H1 (cell line): ENCODE measurements at regions not wholly inside any gene's neighbourhood (a gene's known extent, or its start where the extent isn't known, plus 50 kb on each side); places are given as distances from the start of the nearest gene placed in this dataset.

ENCODE experiments used
- CTCF ChIA-PET: fragments of 300-600 bp; sonication (Branson Sonifier 250); formaldehyde crosslinking; loops from one replicate; lab custom pipeline; 2021; ENCODE audit not compliant: partially characterized antibody; lab: Charles Lee
- POLR2A ChIA-PET: fragments of 300-600 bp; sonication (Branson Sonifier 250); formaldehyde crosslinking; loops from one replicate; lab custom pipeline; 2021; ENCODE audit warnings: inconsistent platforms; ENCODE audit not compliant: partially characterized antibody; lab: Charles Lee
- DNase-seq, 2 experiments: peaks; one replicate each; pipeline versions ENCODE4 v3.0.0 to v3.0.0-alpha.2; 2010 to 2022; ENCODE audit warnings: low spot score in 2 of 2, low read depth in 1 of 2, mixed read lengths in 1 of 2
- FAIRE-seq: peaks from 2 replicates; lab custom pipeline; 2011; peaks lifted over from hg19 to GRCh38; lab: Jason Lieb, UNC
- H2AFZ ChIP-seq: 2 replicates; pipeline ENCODE4 v1.8.1; 2012; ENCODE audit warnings: low read length, inconsistent platforms
- H2AK5ac ChIP-seq: 2 replicates; pipeline ENCODE4 v1.6.1; 2013; ENCODE audit warnings: low read depth, low read length
- H2BK120ac ChIP-seq: replicated peaks from 2 replicates; pipeline ENCODE3; 2013; ENCODE audit warnings: low read depth, low read length, inconsistent platforms
- H2BK12ac ChIP-seq: 2 replicates; pipeline ENCODE4 v1.6.1; 2013; ENCODE audit warnings: low read depth, low read length
- H2BK15ac ChIP-seq: 2 replicates; pipeline ENCODE4 v1.6.1; 2013; ENCODE audit warnings: low read length
- H2BK20ac ChIP-seq: 2 replicates; pipeline ENCODE4 v1.6.1; 2013; ENCODE audit warnings: low read length
- H2BK5ac ChIP-seq: 2 replicates; pipeline ENCODE4 v1.6.1; 2013; ENCODE audit warnings: low read depth, low read length
- H3K14ac ChIP-seq: 2 replicates; pipeline ENCODE4 v1.6.1; 2013; ENCODE audit warnings: inconsistent platforms; ENCODE audit not compliant: insufficient read length
- H3K18ac ChIP-seq: 2 replicates; pipeline ENCODE4 v1.6.1; 2013; ENCODE audit warnings: low read length; ENCODE audit errors: extremely low read depth
- H3K23ac ChIP-seq: 2 replicates; pipeline ENCODE4 v1.6.1; 2013; ENCODE audit warnings: inconsistent platforms; ENCODE audit not compliant: insufficient read length
- H3K23me2 ChIP-seq: 2 replicates; pipeline ENCODE4 v1.6.1; 2013; ENCODE audit warnings: low read depth, low read length
- H3K27ac ChIP-seq: 2 replicates; pipeline ENCODE4 v1.6.1; 2011; ENCODE audit warnings: low read depth, low read length, inconsistent platforms
- H3K27me3 ChIP-seq, 4 experiments: replicated peaks in 1 of 4; 1 replicate in 1 of 4; 2 replicates in 3 of 4; pipeline versions ENCODE4 v1.6.1 to v1.8.1; 2011 to 2013; ENCODE audit warnings: low read length in 3 of 4, mild to moderate bottlenecking in 3 of 4, inconsistent platforms in 2 of 4, mixed read lengths in 2 of 4, moderate library complexity in 1 of 4; ENCODE audit not compliant: control insufficient read depth in 3 of 4, insufficient read depth in 3 of 4; ENCODE audit errors: extremely low read depth in 1 of 4
- H3K36me3 ChIP-seq, 4 experiments: 2 replicates each; pipeline versions ENCODE4 v1.6.1 to v1.8.1; 2011 to 2013; ENCODE audit warnings: mild to moderate bottlenecking in 4 of 4, low read length in 3 of 4, moderate library complexity in 2 of 4, control low read depth in 1 of 4, inconsistent platforms in 1 of 4; ENCODE audit not compliant: insufficient read depth in 4 of 4, control insufficient read depth in 2 of 4
- H3K4ac ChIP-seq: replicated peaks from 2 replicates; pipeline ENCODE3; 2013; ENCODE audit warnings: low read length, low read depth, mixed read lengths, inconsistent platforms; ENCODE audit not compliant: insufficient read length
- H3K4me1 ChIP-seq, 4 experiments: replicated peaks in 1 of 4; 1 replicate in 1 of 4; 2 replicates in 3 of 4; pipeline versions ENCODE4 v1.6.1 to v1.8.1; 2011 to 2013; ENCODE audit warnings: low read length in 3 of 4, inconsistent platforms in 2 of 4, mixed read lengths in 1 of 4; ENCODE audit not compliant: insufficient read depth in 4 of 4, control insufficient read depth in 3 of 4
- H3K4me2 ChIP-seq, 2 experiments: 2 replicates each; pipeline versions ENCODE4 v1.6.1 to v1.8.1; 2011 to 2013; ENCODE audit warnings: low read depth in 2 of 2, low read length in 2 of 2, control low read depth in 1 of 2, inconsistent platforms in 1 of 2, mild to moderate bottlenecking in 1 of 2; ENCODE audit not compliant: insufficient read depth in 1 of 2
- H3K4me3 ChIP-seq, 4 experiments: fragments of 200-600, 300-600 bp in 1 of 4; sonication (generic), shearing (Covaris generic), sonication (Bioruptor Twin) in 1 of 4; 2 replicates each; pipeline versions ENCODE4 v1.5.1 to v1.8.1; 2011 to 2016; ENCODE audit warnings: low read length in 4 of 4, low read depth in 3 of 4, control low read depth in 2 of 4, inconsistent platforms in 2 of 4, mild to moderate bottlenecking in 2 of 4, mixed read lengths in 1 of 4, moderate library complexity in 1 of 4; ENCODE audit not compliant: insufficient read depth in 2 of 4; ENCODE audit errors: extremely low read depth in 1 of 4
- H3K56ac ChIP-seq: replicated peaks from 2 replicates; pipeline ENCODE3; 2013; ENCODE audit warnings: low read depth, mild to moderate bottlenecking, mixed read lengths, low read length, inconsistent platforms; ENCODE audit not compliant: insufficient read length
- H3K79me1 ChIP-seq: 2 replicates; pipeline ENCODE4 v1.6.1; 2013; ENCODE audit warnings: low read depth, low read length, control low read depth
- H3K79me2 ChIP-seq, 2 experiments: 2 replicates each; pipeline versions ENCODE4 v1.6.1 to v1.8.1; 2012 to 2013; ENCODE audit warnings: low read length in 2 of 2, mild to moderate bottlenecking in 2 of 2, inconsistent platforms in 1 of 2; ENCODE audit not compliant: insufficient read depth in 2 of 2, control insufficient read depth in 1 of 2
- H3K9ac ChIP-seq, 4 experiments: replicated peaks in 1 of 4; 1 replicate in 1 of 4; 2 replicates in 3 of 4; pipeline versions ENCODE4 v1.6.1 to v1.8.1; 2011 to 2013; ENCODE audit warnings: low read depth in 3 of 4, low read length in 3 of 4, control low read depth in 2 of 4, mild to moderate bottlenecking in 2 of 4, moderate library complexity in 2 of 4, inconsistent platforms in 1 of 4; ENCODE audit errors: extremely low read depth in 1 of 4
- H3K9me3 ChIP-seq, 2 experiments: 2 replicates each; pipeline versions ENCODE4 v1.6.1 to v1.8.1; 2012 to 2013; ENCODE audit warnings: mild to moderate bottlenecking in 2 of 2, moderate library complexity in 2 of 2, control low read depth in 1 of 2, inconsistent platforms in 1 of 2, low read depth in 1 of 2, low read length in 1 of 2, mixed read lengths in 1 of 2; ENCODE audit not compliant: insufficient read depth in 2 of 2
- H4K20me1 ChIP-seq, 2 experiments: replicated peaks in 1 of 2; 2 replicates each; pipeline versions ENCODE3 to v1.8.1; 2011 to 2013; ENCODE audit warnings: inconsistent platforms in 2 of 2, low read length in 2 of 2, mild to moderate bottlenecking in 1 of 2; ENCODE audit not compliant: insufficient read depth in 2 of 2, control insufficient read depth in 1 of 2
- H4K5ac ChIP-seq: 2 replicates; pipeline ENCODE4 v1.6.1; 2013; ENCODE audit warnings: low read length, low read depth, mixed read lengths, inconsistent platforms; ENCODE audit not compliant: insufficient read length
- H4K8ac ChIP-seq: 2 replicates; pipeline ENCODE4 v1.8.0; 2013; ENCODE audit warnings: mild to moderate bottlenecking, moderate library complexity, low read length, inconsistent platforms; ENCODE audit not compliant: insufficient read depth; ENCODE audit errors: extremely low read depth
- H4K91ac ChIP-seq: replicated peaks from 2 replicates; pipeline ENCODE3; 2013; ENCODE audit warnings: low read length, mixed read lengths, inconsistent platforms; ENCODE audit not compliant: insufficient read length
- CHD1 ChIP-seq: IDR thresholded peaks from 2 replicates; pipeline ENCODE4 v1.6.1; 2012; ENCODE audit warnings: low read depth, low read length, improper control_type of control experiment
- NRF1 ChIP-seq: IDR thresholded peaks from 2 replicates; pipeline ENCODE4 v1.6.1; 2011; ENCODE audit warnings: mild to moderate bottlenecking, low read depth, low read length, improper control_type of control experiment
- SUZ12 ChIP-seq: fragments of 200-600 bp; sonication (generic); IDR thresholded peaks from 2 replicates; pipeline ENCODE4 v1.6.1; 2012; ENCODE audit warnings: mild to moderate bottlenecking, inconsistent platforms, low read length, moderate library complexity, mixed read lengths
- TBP ChIP-seq: IDR thresholded peaks from 2 replicates; pipeline ENCODE4 v1.6.1; 2011; ENCODE audit warnings: low read depth, low read length, improper control_type of control experiment
- TCF12 ChIP-seq: IDR thresholded peaks from 2 replicates; pipeline ENCODE4 v1.6.1; 2011; ENCODE audit warnings: low read depth, mild to moderate bottlenecking, low read length
- WGBS, 2 experiments: shearing (Covaris generic) in 1 of 2; methylation state at CpG; one replicate each; pipeline versions ENCODE4 v1.1.6 to v1.1.7; 2013 to 2015; ENCODE audit warnings: low lambda C conversion rate in 2 of 2, mixed read lengths in 2 of 2, inconsistent platforms in 1 of 2, low coverage in 1 of 2, missing lambda C conversion rate in 1 of 2; ENCODE audit not compliant: insufficient replicate concordance in 2 of 2, insufficient coverage in 1 of 2, insufficient read length in 1 of 2; ENCODE audit errors: extremely low coverage in 1 of 2, missing lambda C conversion rate in 1 of 2; 5-methylcytosine and 5-hydroxymethylcytosine counted together
- TF ChIP-seq, protein P1 (sequence below): IDR thresholded peaks from 2 replicates; pipeline ENCODE4 v1.6.1; 2012; ENCODE audit warnings: inconsistent platforms

DNA sequence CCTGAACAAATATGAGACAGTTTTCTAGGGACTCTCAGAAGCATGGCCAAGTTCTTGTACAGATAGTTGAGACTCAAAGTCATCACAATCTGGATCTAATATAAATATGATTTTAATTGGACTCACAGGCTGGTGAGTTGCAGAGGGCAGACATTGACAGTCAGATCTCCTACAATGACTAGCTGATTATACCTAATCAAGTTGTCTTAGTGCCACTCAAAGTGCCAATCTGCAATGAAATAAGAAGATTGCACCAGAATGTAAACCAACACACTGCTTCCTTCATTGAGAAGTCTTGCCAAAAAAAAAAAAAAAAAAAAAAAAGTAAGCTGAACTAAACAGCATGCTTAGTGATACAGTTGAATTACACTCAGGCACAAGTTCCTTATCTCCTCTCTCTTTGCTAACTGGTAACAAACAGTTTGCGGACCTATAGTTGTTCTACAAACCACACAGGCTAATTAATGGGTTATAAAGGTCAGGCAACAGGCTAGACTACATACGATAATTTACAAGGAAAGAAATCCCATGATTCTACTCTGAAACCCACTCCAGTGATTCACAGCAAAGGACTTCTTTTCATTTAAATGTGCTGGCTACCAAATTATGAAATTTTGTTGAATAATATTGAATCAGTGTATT, 107.3 kb upstream of the NIPBL start:
- Histone ChIP-seq H4K5ac (no peak overlapping the region), H3K9ac (no peak overlapping the region), H3K9me3 (peaks cover 0 to 7% of the 10 kb centered on the region in 2 experiments; a peak in 1 of 4 replicates), H3K14ac (no peak overlapping the region), H2BK120ac (no peak overlapping the region), H3K27me3 (no peaks in the 10 kb centered on the region), H4K91ac (no peak overlapping the region), H3K4me2 (no peak overlapping the region), H3K79me1 (no peaks in the 10 kb centered on the region), H3K79me2 (no peaks in the 10 kb centered on the region), H3K36me3 (no peaks in the 10 kb centered on the region), H2BK12ac (no peak overlapping the region), H3K4ac (no peak overlapping the region), H3K4me3 (no peak overlapping the region), H3K27ac (no peak overlapping the region), H2BK20ac (no peak overlapping the region), H3K4me1 (no peaks in the 10 kb centered on the region), H2BK5ac (no peak overlapping the region), H4K8ac (no peak overlapping the region), H2AFZ (no peak overlapping the region), H3K23me2 (no peaks in the 10 kb centered on the region), H2AK5ac (no peak overlapping the region), H2BK15ac (no peak overlapping the region), H4K20me1 (no peaks in the 10 kb centered on the region), H3K23ac (no peak overlapping the region), H3K18ac (no peak overlapping the region), H3K56ac (no peak overlapping the region)
- POLR2A ChIA-PET = interaction anchor here (0.8 kb wide), 1 partner anchor 24 kb away, joined by 3 read pairs; no protein-coding TSS in a partner anchor
- DNase-seq (no peak), FAIRE-seq (no peak)
- TF ChIP-seq TCF12 (no peak), CHD1 (no peak), SUZ12 (no peak), TBP (no peak), NRF1 (no peak)
- TF ChIP-seq, protein P1, sequence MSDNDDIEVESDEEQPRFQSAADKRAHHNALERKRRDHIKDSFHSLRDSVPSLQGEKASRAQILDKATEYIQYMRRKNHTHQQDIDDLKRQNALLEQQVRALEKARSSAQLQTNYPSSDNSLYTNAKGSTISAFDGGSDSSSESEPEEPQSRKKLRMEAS = no peak
- WGBS, 2 experiments = 87% methylated on average over 2 of the region's 2 CpGs; no CpG with 5 or more reads in 1 of the 2 experiments
- CTCF ChIA-PET = interaction anchor here (0.6 to 4.7 kb wide), 7 partner anchors 8 to 176 kb away, joined by 3 to 19 read pairs (median 3); no protein-coding TSS in a partner anchor
